DND-41 (cell line): ENCODE measurements at regions not wholly inside any gene's neighbourhood (a gene's known extent, or its start where the extent isn't known, plus 50 kb on each side); places are given as distances from the start of the nearest gene placed in this dataset.

Source experiments
- ATAC-seq: fragments of 200-7000 bp; cut with Tn5 transposase; 3 replicates; pipeline ENCODE4 v1.9.1; 2021; ENCODE audit warnings: low read depth; ENCODE audit not compliant: insufficient read depth
- DNase-seq: peaks from one replicate; pipeline ENCODE4 v3.0.0-alpha.2; 2020
- H2AFZ ChIP-seq: 2 replicates; pipeline ENCODE4 v1.6.0; 2012; ENCODE audit warnings: low read depth, low read length
- H3K27ac ChIP-seq: 2 replicates; pipeline ENCODE4 v1.5.1; 2012; ENCODE audit warnings: low read length, inconsistent platforms
- H3K27me3 ChIP-seq: fragments of 200-600 bp; sonication (generic); 2 replicates; pipeline ENCODE4 v1.6.0; 2012; ENCODE audit warnings: low read length, mild to moderate bottlenecking, inconsistent platforms; ENCODE audit not compliant: insufficient read depth, poor library complexity
- H3K36me3 ChIP-seq: 2 replicates; pipeline ENCODE4 v1.5.1; 2012; ENCODE audit warnings: low read length, inconsistent platforms; ENCODE audit not compliant: insufficient read depth
- H3K4me1 ChIP-seq: 2 replicates; pipeline ENCODE4 v1.5.1; 2012; ENCODE audit warnings: mild to moderate bottlenecking, low read length; ENCODE audit not compliant: insufficient read depth
- H3K4me2 ChIP-seq: 2 replicates; pipeline ENCODE4 v1.6.0; 2012; ENCODE audit warnings: mild to moderate bottlenecking, moderate library complexity, low read length, inconsistent platforms; ENCODE audit not compliant: insufficient read depth
- H3K4me3 ChIP-seq, 2 experiments: fragments of 200-600 bp in 1 of 2; shearing (Covaris generic) in 1 of 2; 2 replicates each; pipeline ENCODE4 v1.5.1; 2012 to 2016; ENCODE audit warnings: inconsistent platforms in 2 of 2, low read length in 2 of 2, mild to moderate bottlenecking in 2 of 2, low read depth in 1 of 2, moderate library complexity in 1 of 2
- H3K79me2 ChIP-seq: 2 replicates; pipeline ENCODE4 v1.6.0; 2012; ENCODE audit warnings: low read length, inconsistent platforms; ENCODE audit not compliant: insufficient read depth
- H3K9ac ChIP-seq: 2 replicates; pipeline ENCODE4 v1.6.0; 2012; ENCODE audit warnings: low read depth, mild to moderate bottlenecking, inconsistent platforms, low read length, moderate library complexity
- H3K9me3 ChIP-seq: 2 replicates; pipeline ENCODE4 v1.5.1; 2012; ENCODE audit warnings: low read length, moderate library complexity, mild to moderate bottlenecking, inconsistent platforms; ENCODE audit not compliant: insufficient read depth, severe bottlenecking
- H4K20me1 ChIP-seq: 2 replicates; pipeline ENCODE4 v1.6.0; 2012; ENCODE audit warnings: low read length; ENCODE audit not compliant: insufficient read depth
- EZH2 ChIP-seq: IDR thresholded peaks from 3 replicates; pipeline ENCODE4 v1.6.1; 2012; ENCODE audit warnings: borderline replicate concordance, low read depth, mild to moderate bottlenecking, moderate library complexity, low read length, inconsistent platforms; ENCODE audit not compliant: severe bottlenecking
- TF ChIP-seq, protein P1 (sequence below): IDR thresholded peaks from 2 replicates; pipeline ENCODE4 v1.5.1; 2012; ENCODE audit warnings: borderline replicate concordance, low read length, moderate library complexity, mild to moderate bottlenecking; ENCODE audit not compliant: poor library complexity, severe bottlenecking; ENCODE audit errors: extremely low read depth

DNA sequence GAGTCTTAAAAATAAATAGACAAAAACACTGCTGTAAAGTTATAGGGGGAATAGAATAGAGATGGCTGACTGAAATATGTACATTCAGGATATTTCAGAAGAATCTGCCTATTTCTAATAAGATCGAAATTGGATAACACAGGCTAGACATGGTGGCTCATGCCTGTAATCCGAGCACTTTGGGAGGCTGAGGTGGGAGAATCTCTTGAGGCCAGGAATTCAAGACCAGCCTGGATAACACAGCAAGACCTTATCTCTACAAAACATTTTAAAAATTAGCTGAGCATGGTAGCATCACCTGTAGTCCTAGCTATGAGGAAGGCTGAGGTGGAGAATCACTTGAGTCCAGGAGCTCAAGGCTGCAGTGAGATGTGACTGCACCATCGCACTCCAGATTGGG, 146.6 kb upstream of the CCDC150 start:
- Histone ChIP-seq H3K9me3 (peaks cover 7% of the 10 kb centered on the region), H3K79me2 (no peaks in the 10 kb centered on the region), H3K9ac (no peak overlapping the region), H4K20me1 (no peaks in the 10 kb centered on the region), H3K4me3 (no peak overlapping the region), H3K4me2 (no peak overlapping the region), H3K4me1 (no peaks in the 10 kb centered on the region), H2AFZ (no peak overlapping the region), H3K36me3 (no peaks in the 10 kb centered on the region), H3K27ac (no peak overlapping the region), H3K27me3 (no peaks in the 10 kb centered on the region)
- TF ChIP-seq EZH2 = no peak
- TF ChIP-seq, protein P1, sequence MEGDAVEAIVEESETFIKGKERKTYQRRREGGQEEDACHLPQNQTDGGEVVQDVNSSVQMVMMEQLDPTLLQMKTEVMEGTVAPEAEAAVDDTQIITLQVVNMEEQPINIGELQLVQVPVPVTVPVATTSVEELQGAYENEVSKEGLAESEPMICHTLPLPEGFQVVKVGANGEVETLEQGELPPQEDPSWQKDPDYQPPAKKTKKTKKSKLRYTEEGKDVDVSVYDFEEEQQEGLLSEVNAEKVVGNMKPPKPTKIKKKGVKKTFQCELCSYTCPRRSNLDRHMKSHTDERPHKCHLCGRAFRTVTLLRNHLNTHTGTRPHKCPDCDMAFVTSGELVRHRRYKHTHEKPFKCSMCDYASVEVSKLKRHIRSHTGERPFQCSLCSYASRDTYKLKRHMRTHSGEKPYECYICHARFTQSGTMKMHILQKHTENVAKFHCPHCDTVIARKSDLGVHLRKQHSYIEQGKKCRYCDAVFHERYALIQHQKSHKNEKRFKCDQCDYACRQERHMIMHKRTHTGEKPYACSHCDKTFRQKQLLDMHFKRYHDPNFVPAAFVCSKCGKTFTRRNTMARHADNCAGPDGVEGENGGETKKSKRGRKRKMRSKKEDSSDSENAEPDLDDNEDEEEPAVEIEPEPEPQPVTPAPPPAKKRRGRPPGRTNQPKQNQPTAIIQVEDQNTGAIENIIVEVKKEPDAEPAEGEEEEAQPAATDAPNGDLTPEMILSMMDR = no peak
- DNase-seq = no peak
- ATAC-seq = no peak

GRCh38 chr2:196498962-196499361, 140.6 kb upstream of the CCDC150 start:
- Histone ChIP-seq H3K4me2 (no peak overlapping the region), H3K36me3 (no peaks in the 10 kb centered on the region), H3K27me3 (no peaks in the 10 kb centered on the region), H3K9ac (no peak overlapping the region), H3K4me1 (no peaks in the 10 kb centered on the region), H3K4me3 (no peak overlapping the region), H3K79me2 (no peaks in the 10 kb centered on the region), H3K27ac (no peak overlapping the region), H2AFZ (no peak overlapping the region), H3K9me3 (peaks cover 14% of the 10 kb centered on the region), H4K20me1 (no peaks in the 10 kb centered on the region)
- no peak for ATAC-seq
- no peak for DNase-seq
- TF ChIP-seq EZH2 = no peak
- TF ChIP-seq, protein P1 = no peak

GRCh38 chr2:196499686-196500085, 139.8 kb upstream of the CCDC150 start:
- no peaks in the 10 kb centered on the region for H3K27me3 ChIP-seq

More at GRCh38 chr2:196499686-196500085, 139.8 kb upstream of the CCDC150 start:
- Histone ChIP-seq H3K9ac (no peak overlapping the region), H4K20me1 (no peaks in the 10 kb centered on the region), H3K79me2 (no peaks in the 10 kb centered on the region), H3K36me3 (no peaks in the 10 kb centered on the region), H3K4me1 (no peaks in the 10 kb centered on the region), H3K9me3 (peaks cover 11% of the 10 kb centered on the region), H3K4me2 (no peak overlapping the region), H2AFZ (no peak overlapping the region), H3K27ac (no peak overlapping the region), H3K4me3 (no peak overlapping the region)
- DNase-seq (no peak), ATAC-seq (no peak)
- TF ChIP-seq EZH2 = no peak
- TF ChIP-seq, protein P1 = no peak
